ENCODE measurements at regions not wholly inside any gene's neighbourhood (a gene's known extent, or its start where the extent isn't known, plus 50 kb on each side); places are given as distances from the start of the nearest gene placed in this dataset.

- no peak for DNase-seq
These were observed 857.4 kb upstream of the HTR2C start for GRCh38 chrX:113726466-113726865.

GRCh38 chrX:113726009-113726408 lies 857.9 kb upstream of the HTR2C start:
- no peak for DNase-seq

DNA sequence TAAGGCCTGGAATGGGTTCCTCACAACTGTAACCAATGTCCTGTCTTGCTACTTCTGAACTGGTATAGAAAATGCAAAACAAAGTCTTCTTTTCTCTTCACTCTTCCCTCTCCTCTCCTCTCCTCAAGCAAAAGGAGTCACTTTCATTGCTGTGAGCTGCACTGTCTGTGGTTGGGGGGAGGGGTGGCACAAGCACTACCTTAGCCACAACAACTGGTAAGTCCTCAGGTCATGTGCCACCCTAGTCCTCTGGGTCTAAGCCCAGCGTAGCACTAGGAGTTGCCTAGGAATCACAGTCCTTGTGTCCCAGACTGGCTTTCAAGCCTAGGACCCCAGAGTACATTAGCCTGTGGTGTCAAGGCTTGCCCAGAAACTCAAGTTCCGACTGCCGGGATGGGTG lies 859.3 kb upstream of the AMOT start:
- no peak for DNase-seq

- no peak for DNase-seq
These were observed 834.6 kb upstream of the AMOT start for GRCh38 chrX:113675278-113675677.

DNA sequence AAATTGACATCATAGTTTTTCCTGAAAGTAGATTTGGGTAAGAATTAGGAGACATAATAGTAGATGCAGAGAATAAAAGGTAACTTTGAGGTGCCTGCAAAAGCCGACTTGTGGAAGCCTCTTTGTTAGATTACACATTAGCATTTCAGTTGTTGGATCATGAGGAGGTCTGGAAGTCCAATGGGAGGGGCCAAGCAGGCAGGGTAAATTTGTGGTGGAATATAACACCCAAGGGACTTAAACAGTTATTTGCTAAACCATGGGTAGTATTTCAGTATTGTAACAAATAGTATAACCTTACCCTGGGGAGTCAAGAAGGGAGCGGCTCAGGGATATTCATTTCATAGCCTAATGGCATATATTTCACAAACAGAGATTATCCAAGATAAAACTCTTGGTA lies 810.7 kb upstream of the AMOT start:
- no peak for DNase-seq

GRCh38 chrX:113644426-113644825 lies 803.8 kb upstream of the AMOT start:
- no peak for DNase-seq

DNA sequence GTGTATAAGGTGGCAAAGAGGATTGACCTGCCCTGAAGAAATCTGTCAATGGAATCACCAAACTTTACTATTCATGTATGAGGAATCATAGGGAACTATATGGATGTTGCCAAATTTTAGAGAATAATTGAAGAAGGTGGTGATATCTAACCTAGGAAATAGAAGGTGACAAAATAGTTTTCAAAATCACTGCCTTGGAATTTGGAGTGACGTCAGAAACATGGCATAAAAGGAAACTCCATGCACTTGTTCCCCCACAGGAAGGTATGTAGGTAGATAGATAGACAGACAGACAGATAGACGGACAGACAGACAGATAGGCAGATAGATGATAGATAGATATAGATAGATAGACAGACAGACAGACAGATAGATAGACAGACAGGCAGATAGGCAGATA lies 793.9 kb upstream of the AMOT start:
- no peak for DNase-seq

GRCh38 chrX:113629326-113629725 lies 788.7 kb upstream of the AMOT start:
- DNase-seq: no peak

DNA sequence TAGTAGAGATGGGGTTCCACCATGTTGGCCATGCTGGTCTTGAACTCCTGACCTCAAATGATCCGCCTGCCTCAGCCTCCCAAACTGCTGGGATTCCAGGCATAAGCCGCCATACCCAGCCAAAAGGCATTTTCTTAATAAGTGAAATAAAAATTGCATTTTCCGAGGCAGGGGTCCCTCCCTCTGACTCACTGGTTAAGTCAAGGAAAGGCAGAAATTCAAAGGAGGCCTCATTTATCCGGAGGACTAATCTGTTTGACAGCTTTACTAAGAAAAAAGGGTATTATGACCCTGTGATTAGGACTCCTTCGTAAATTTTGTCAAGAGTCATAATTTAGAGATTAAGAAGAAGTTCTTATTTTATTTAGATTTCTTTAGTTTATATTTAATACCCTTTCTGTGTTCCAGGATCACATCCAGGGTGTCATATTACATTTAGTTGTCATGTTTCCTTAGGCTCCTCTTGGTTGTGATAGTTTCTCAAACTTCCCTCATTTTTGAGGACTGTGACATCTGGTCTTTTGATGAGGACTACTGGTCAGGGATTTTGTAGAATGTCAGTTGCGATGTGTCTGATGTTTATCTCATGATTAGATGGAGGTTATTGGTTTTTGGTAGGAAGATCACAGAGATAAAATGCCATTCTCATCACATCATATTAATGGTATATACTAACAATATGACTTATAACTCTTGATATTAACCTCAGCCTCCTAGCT lies 753.7 kb upstream of the AMOT start:
- DNase-seq: no peak

- DNase-seq: no peak
These were observed 745.8 kb upstream of the AMOT start for GRCh38 chrX:113586281-113586898.

DNA sequence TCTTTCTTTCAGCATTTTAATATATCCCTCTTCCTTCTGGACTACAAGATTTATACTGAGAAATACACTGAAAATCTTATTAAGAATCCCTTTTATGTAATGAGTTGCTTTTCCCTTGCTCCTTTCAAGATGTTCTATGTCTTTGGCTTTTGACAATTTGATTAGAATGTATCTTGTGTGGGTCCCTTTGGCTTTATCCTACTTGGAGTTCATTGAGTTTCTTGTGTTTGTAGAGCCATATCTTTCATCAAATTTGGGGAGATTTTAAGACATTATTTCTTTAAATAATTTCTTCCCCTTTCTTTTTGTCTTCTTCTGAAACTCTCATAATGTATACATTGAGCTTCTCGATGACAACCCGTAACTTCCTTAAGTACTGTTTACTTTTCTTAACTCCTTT lies 739.9 kb upstream of the AMOT start:
- DNase-seq: no peak

GRCh38 chrX:113558576-113558975 lies 717.9 kb upstream of the AMOT start:
- DNase-seq: no peak

- no peak for DNase-seq
These were observed 711.3 kb upstream of the AMOT start for GRCh38 chrX:113551919-113552318.

DNA sequence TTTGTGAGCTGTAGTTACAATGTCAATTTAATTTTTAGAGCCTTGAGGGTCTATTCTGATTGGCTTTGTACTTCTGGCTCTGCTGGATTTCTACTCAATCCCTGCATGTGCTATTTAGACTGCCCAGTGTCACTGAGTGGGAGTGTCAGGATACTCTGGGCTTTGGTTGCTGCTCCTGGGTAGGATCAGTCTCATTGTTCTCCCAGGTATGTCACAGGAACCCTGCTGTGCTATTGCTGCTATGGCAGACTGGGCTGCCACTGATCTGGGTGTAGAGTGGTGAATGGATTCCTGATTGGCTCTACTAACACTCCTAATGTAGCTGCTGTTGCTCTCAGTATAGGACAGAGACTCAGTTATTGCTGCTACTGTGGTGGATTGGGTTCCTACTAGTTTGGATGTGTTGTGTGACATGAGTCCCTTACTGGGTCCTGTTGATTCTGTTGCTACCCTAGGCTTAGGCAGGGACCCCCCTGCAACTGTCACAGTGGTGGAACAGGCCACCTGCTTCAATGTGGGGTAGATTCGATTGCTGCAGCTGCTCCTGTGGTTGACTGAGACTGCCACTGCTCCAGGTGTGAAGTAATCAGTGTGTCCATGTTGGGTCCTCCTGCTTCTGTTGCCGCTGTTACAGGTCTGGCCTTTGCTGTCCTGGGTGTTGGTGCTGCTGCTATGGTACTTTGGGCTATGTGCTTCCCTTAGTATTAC lies 707.8 kb upstream of the AMOT start:
- no peak for DNase-seq

DNA sequence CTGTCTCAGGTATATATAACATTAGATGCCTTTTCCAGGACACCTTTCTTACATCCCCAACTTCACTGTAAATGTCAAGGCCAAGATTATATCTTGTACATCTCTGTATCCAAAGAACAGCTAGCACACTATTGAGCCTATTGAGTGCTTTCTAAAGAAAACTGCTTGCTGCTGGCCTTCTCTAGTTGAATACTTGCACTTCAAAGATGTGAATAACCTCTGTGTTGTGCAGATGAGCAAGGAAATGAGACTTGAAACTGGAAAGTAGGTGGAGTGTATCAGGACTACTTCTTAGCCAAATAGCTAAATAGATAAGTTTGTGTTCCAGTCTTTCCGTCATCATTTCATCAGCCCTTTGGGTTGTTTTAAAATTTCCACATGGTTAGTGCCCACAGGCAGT lies 704.4 kb upstream of the AMOT start:
- DNase-seq: no peak

DNA sequence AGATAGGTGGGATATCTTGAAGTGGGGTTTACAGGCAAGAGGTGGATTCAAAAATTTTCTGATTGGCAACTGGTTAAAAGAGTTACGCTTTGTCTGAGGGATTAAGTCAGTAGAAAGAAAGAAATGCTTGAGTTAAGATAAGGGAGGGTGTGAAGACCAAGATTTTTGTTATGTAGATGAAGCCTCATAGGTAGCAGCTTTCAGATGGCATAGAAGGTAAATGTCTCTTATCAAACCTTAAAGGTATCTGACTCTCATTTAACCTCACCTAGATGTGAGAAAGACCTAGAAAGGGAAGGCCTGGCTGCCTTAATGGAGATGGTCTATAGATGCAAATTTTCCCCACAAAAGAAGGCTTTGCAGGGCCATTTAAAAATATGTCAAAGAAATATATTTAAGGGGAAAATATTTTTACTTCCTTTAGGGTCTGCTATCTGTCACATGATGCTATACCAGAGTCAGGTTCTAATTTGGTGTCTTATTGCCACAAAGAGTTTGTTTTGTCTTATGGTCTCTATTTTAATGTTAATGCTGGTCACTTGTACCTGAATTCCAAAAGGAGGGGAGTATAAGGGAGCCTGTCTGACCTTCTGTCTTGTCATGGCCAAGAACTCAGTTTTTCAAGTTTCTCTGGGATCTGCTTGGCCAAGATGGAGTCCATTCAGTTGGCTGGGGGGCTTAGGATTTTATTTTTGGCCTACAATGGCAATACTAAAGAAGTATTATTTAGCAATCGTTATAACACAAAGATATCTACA lies 699.1 kb upstream of the AMOT start:
- DNase-seq: no peak

- no peak for DNase-seq
These were observed 688.9 kb upstream of the AMOT start for GRCh38 chrX:113529426-113530013.

DNA sequence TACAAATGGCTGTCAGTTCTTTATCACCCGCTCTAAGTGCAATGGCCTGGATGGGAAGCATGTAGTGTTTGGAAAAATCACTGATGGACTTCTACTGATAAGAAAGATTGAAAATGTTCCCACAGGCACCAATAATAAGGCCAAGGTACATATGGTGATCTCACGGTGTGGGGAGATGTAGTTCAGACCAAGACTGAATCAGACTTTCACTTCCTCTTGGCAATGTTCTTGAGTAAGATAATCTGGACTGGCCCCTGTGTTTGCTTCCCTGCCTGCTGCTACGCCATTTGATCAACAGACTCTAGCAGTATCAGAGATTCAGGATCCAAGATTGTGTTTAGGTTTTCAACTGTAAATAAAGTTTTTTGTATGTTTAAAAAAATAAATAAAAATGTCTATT lies 682.2 kb upstream of the AMOT start:
- no peak for DNase-seq

- DNase-seq: no peak
These were observed 674.3 kb upstream of the AMOT start for GRCh38 chrX:113514906-113515305.

DNA sequence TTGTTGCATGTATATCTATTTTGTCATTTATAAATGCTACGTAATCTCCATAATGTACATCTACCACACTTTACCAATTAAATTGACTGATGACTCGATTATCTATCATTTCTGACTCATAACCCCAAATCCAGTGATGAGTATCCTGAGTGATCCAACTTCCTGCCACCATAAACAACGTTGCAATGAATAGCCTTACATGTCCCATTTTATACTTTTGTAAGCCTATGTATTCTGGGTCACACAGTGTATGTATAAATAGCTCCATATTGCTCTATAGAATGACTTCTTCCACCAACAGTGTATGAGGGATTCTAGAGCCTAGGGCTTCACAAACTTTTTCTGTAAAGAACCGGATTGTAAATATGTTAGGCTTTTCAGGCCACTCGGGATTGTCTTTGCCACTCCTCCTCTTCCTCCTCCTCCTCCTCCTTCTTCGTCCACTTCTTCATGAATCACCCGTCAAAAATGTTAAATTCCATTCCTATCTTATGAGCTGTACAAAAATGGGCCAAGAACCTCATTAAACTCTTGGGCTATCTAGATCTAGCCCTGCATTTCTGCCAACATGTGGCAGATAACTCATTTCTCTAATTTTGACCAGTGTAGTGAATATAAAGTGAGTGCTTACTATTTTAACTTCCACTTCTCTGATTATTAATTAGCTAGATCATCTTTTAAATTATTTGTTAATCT lies 672.2 kb upstream of the AMOT start:
- no peak for DNase-seq

- no peak for DNase-seq
These were observed 670.0 kb upstream of the AMOT start for GRCh38 chrX:113510586-113510985.

GRCh38 chrX:113492895-113493294 lies 652.3 kb upstream of the AMOT start:
- no peak for DNase-seq

Measured in suppressor macrophage (primary cell).